H1 (cell line): ENCODE measurements at regions not wholly inside any gene's neighbourhood (a gene's known extent, or its start where the extent isn't known, plus 50 kb on each side); places are given as distances from the start of the nearest gene placed in this dataset.

Experiments
- BACH1 ChIP-seq: IDR thresholded peaks from 2 replicates; pipeline ENCODE4 v1.6.1; 2012; ENCODE audit warnings: low read length, improper control_type of control experiment
- BRCA1 ChIP-seq: IDR thresholded peaks from 2 replicates; pipeline ENCODE4 v1.6.1; 2012; ENCODE audit warnings: low read depth, low read length, improper control_type of control experiment
- FOSL1 ChIP-seq: IDR thresholded peaks from 2 replicates; pipeline ENCODE4 v1.6.1; 2011; ENCODE audit warnings: mild to moderate bottlenecking, low read depth, low read length, moderate library complexity; ENCODE audit not compliant: insufficient read depth
- KDM5A ChIP-seq: fragments of 200-600 bp; IDR thresholded peaks from 2 replicates; pipeline ENCODE4 v1.7.1; 2012; ENCODE audit warnings: mild to moderate bottlenecking, low read length, inconsistent platforms, mixed read lengths
- TAF1 ChIP-seq: IDR thresholded peaks from 2 replicates; pipeline ENCODE4 v1.6.1; 2011; ENCODE audit warnings: mild to moderate bottlenecking, low read depth, low read length

GRCh38 chr2:8168876-8169424 is 512.9 kb upstream of the ID2 start (continued):
- TF ChIP-seq FOSL1 (no peak), BACH1 (no peak), BRCA1 (no peak), TAF1 (no peak), KDM5A (no peak)
